HG02759 (cell line): ENCODE measurements at regions not wholly inside any gene's neighbourhood (a gene's known extent, or its start where the extent isn't known, plus 50 kb on each side); places are given as distances from the start of the nearest gene placed in this dataset.
A peak's percentile ranks its signal among the peaks of the same experiment; 100 is the strongest.
"Not testable (repeated sequence)": the region's sequence is repeated elsewhere in the genome, so short reads cannot be mapped to it uniquely, and the experiment has no call there.

Experiments
- ATAC-seq: cut with Tn5 transposase; IDR thresholded peaks from one replicate; pipeline ENCODE4 v1.9.1; 2021; ENCODE audit warnings: mild to moderate bottlenecking, moderate library complexity; ENCODE audit not compliant: unreplicated experiment

DNA sequence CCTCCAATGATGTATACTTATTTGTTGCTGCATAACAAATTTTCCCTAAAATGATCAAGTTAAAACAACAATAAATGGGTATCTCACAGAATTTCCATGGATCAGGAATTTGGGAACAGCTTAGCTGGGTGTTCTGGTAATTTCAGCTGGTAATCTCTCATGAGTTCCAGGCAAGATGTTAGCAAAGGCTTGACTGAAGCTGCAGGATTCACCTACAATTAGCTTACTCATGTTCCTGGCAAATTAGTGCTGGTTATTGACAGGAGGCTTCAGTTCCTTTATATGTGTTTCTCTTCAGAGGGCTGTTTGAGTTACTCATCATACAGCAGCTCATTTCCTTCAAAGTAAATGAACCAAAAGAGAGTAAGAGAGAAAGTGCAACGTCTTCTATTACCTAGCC is 506.3 kb upstream of the IMPG1 start:
- no peak for ATAC-seq

DNA sequence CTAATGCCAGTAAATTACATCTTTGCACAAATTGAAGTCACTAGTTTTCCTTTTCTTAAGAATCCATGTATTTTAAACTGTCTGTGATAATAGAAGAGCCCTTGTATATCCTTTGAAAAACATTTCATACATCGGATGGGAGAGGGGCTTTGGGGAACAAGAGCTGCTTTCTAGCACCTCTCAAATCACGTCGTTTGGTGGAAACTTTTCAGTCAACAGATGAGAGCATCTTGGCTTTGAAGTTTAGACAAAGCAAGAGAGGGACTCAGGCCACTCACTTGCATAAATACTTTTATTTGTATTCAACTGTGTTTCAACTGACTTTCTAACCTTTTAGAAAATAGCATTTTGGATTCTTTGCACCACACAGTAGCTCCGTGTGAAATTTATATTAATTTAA is 502.3 kb upstream of the IMPG1 start:
- no peak for ATAC-seq

DNA sequence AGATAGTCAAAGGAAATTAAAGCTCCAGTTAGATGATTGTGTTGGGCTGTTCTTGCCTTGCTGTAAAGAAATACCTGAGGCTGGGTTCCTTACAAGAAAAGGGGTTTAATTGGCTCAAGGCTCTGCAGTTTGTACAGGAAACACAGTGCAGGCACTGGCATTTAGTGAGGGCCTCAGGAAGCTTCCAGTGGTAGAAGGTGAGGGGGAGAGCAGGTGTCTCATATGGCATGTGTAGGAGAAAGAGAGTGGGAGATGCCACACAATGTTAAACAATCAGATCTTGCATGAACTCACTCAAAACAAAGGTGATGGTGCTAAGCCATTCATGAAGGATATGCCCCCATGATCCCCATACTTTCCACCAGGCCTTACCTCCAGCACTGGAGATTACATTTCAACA is 493.5 kb upstream of the IMPG1 start:
- no peak for ATAC-seq

DNA sequence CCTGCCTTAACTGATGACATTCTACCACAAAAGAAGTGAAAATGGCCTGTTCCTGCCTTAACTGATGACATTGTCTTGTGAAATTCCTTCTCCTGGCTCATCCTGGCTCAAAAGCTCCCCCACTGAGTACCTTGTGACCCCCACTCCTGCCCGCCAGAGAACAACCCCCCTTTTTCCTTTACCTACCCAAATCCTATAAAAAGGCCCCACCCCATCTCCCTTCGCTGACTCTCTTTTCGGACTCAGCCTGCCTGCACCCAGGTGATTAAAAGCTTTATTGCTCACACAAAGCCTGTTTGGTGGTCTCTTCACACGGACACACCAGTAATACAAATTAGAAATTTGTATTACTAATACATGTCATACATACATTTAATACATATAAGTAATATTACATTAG is 489.9 kb upstream of the IMPG1 start:
- ATAC-seq, result not testable (repeated sequence)

DNA sequence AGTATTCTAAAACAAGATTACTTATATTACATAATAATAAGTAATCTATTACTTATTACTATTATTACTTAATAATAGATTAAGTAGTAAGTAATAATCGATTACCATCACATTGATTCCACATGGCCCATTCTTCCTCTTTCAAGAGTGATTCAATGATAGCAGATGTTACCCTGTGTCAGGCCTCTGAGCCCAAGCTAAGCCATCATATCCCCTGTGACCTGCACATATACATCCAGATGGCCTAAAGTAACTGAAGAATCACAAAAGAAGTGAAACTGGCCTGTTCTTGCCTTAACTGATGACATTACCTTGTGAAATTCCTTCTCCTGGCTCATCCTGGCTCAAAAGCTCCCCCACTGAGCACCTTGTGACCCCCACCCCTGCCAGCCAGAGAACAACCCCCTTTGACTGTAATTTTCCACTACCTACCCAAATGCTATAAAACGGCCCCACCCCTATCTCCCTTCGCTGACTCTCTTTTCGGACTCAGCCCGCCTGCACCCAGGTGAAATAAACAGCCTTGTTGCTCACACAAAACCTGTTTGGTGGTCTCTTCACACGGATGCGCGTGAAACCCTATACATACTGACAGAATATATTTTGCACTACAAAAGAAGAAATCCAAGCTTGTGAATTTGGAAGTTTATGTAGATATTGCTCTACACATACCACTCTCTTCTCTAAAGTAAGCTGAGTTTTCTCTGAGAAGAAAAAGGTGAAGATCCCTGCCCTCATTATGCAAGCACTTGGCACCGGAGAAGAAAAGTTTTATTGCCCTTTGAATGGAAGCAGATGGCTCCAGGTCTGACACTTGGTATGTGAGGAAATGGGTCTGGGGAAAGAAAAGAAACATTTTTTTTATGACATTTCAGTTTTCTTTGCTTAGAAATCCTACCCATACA is 488.6 kb upstream of the IMPG1 start:
- not testable (repeated sequence) for ATAC-seq

DNA sequence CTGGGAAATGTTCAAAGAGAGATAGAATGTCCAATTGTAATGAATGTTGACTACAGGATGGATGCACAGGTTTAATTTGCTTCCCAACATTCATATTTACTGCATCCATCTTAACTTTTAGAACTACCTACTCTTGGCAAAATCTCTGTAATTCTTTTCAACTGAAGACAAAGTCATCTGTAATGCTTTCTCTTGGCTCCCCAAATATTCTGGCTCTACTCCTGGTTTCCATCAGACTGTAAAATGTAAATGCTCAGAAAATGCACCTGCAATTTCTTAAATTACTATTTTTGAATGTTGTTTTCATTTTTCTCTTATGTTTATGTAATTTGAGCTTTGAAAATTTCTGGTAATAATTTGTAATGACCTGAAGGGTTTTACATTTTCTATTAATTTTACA is 480.8 kb upstream of the IMPG1 start:
- ATAC-seq, result no peak

DNA sequence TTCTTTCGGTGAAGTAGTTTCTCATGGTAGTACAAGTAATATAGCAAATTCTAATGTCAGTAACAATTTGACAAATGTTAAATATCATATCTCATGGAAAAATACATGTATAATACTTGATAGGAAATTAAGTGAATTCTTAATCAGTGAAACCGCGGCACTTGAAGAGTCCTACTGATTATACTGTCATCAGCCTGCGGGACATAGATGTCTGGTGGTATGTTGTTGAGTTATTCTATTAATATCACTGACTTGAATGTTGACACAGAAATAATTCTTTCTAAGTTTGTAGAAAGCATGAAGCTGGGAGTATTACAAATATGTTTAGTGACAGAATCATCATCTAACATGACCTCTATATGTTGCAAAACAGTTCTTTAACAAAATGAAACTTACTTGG is 479.8 kb upstream of the IMPG1 start:
- no peak for ATAC-seq

DNA sequence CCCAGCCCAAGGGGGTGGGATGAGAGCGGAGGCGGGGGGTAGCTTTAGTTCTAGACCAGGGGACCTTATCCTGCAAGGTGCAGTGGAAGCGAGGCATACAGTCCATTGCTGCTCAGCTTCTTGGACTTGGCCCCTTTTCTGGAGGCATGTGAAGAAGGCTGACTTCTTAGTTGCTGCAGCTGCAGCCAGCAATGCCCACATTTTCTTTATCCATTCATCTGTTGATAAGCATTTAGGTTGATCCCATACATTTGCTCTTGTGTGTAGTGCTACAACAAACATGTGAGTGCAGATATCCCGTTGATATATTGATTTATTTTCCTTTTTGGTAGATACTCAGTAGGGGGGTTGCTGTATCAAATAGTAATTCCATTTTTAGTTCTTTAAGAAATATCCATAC is 461.2 kb upstream of the IMPG1 start:
- no peak for ATAC-seq

DNA sequence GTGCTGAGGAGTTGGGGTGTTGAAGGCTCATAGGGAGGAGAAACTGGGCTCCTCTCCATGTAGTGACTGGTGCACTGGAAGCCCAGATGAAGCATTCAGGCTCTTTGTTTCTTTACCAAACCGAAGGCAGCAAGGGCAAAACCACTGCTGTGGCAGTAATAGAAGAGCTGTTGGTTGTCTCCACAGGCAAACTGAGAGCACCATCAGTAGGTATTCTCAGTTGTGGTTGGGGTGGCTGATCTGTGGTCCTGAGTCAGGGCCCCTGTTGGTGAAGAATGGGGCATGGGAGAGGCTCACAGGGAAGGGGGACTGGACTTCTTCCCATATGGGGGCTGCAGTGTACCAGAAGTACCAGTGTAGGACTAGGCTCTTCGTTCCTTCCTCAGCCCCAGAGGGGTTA is 460.2 kb upstream of the IMPG1 start:
- ATAC-seq, result no peak

DNA sequence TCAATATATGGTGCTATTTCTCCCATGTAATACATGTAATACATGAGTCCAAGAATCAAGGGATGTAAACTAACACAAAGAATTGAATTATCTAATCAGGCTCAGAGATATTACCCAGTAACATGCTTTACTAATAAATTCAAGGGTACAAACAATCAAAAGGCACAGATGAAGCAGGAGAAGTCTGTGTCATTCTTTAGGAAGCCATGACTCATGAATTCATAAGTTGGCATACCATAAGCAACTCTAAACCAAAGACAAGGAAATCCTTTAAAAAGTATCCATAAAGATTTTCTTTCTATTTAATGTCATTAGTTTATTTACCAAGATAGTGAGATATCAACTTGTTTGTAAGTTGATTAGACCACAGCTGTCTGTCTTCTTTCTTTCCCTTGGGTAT is 446.0 kb upstream of the IMPG1 start:
- ATAC-seq, result no peak

DNA sequence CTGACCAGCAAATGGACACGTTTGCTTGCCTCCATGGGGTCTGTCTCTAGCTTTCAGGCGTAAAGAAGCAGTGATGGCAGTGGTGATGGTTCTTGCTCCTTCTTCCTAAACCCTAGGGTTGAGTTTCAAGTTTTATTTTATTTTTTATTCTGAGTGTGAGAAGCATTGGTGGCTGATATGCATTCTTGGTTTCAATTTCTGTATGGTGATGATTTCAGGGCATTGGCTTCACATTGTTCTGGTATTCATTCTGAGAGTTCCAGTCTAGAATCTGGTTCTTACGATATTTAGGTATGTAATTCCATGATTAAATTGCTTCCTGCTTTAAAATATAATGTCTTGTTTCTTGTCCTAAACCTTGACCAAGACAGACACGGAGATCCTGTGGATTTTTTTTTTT is 444.5 kb upstream of the IMPG1 start:
- ATAC-seq, result no peak

DNA sequence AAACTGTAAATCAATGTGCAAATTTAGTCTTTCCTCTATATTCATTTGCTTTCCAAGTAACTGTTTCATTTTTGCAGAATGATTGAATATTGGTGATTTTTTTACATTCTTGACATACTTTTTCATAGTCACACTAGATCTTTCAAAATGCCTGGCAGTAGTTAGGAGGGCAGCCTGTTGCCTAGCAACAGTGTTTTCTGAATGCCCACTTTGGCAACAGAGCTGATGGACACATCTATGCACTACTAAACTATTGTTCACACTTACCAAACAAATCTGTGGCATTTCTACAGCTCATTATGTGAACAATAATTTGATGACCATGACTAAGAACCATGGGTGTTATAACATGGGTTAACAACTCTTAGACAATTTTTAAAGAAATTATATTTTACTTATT is 438.0 kb upstream of the IMPG1 start:
- ATAC-seq, result no peak

DNA sequence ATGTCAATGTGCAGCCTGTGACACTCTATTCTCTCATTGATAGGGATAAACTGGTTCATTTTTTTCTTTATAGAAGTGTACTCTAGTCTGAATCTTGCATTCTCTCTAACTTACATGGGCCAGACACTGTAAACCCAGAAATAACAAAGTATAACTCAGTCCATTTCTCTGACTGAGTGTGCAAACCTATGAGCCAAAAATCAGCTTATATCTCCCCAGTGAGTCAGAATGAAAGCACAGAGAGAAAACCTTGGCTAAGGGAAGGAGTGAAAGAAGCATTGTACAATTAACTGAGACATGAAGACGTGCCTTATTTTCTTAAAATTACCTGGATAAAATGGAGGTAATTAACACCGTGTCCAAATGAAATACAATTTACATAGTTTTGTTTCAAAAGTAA is 436.9 kb upstream of the IMPG1 start:
- no peak for ATAC-seq

DNA sequence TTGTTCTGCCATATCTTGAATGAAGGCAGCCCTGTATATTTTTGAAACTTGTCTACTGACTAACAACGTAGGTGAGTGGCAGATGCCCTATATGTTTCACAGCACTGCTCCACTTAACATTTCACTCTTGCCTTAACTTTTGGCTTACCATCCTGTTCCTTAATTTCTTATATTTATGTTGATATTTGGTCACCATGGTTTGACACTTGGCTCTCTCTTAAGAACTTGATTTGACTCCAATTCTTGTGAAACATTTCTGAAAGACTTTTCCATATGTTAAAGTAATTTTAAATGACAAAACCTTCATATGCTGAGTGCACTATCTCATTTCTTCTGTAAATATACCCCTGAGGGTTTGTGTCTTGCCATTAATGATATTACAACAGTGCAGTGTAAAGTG is 434.3 kb upstream of the IMPG1 start:
- ATAC-seq, result no peak

DNA sequence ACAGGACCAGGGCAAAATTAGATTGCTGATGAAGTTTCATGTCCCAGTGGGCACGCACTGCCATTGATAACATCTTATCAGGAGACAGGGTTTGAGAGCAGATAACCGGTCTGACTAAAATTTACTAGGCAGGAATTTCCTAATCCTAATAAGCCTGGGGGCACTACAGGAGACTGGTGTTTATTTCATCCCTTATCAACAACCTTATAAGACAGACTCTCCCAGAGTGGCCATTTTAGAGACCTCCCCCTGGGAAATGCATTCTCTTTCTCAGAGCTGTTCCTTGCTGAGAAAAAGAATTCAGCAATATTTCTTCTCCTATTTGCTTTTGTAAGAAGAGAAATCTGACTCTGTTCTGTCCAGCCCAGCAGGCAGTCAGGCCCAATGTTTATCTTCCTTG is 423.4 kb upstream of the IMPG1 start:
- no peak for ATAC-seq

DNA sequence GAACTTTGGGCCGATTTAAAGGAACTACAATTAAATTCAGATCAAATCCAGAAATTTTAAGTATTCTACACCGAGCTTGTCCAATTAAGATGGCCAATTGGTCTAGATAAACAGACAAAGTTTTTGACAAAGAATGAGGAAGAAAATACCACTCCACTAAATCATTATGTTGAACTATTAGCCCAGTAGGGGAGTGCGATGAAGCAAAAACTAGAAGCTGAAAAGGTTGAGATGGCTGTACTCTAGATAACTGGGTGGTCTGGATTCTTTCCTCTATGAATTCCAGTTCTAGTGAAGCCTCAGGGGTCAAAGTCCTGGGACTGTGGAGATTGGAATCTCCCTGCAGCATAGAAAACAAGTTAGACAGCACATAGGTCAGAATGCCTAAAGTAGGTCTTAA is 418.9 kb upstream of the IMPG1 start:
- ATAC-seq, result not testable (repeated sequence)

DNA sequence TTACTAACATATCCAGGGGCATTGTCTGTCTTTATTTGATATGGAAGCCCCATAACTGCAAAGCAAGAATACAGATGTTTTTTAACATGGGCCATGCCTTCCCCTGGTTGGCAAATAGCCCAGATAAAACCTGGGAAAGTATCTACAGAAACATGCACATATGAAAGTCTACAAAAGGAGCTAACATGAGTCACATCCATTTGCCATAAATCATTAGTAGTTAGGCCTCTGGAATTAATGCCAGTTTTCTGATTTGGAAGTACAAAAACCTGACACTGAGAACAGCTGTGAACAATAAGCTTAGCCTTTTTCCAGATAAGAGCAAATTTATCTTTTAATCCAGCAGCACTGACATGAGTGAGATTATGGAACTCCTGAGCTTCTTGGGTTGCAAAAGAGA is 418.0 kb upstream of the IMPG1 start:
- no peak for ATAC-seq

DNA sequence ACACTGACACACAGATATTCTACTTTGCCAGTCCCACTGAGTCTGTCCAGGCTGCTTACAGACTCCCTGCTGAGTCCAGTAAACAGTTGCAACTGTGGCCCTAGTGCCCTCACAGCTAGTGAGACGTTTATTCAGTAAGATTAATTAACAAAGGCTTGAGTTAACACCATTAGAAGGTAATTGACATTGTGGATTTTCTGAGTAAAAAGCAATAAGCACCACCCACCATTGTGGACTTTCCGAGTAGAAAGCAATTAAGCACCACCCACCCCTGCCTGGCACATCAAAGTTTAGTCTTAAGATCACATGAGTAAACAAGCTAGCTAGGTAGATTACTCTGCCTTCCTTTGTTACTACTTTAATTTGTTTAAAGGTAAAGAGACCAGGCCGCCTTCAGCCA is 408.6 kb upstream of the IMPG1 start:
- ATAC-seq, result no peak

DNA sequence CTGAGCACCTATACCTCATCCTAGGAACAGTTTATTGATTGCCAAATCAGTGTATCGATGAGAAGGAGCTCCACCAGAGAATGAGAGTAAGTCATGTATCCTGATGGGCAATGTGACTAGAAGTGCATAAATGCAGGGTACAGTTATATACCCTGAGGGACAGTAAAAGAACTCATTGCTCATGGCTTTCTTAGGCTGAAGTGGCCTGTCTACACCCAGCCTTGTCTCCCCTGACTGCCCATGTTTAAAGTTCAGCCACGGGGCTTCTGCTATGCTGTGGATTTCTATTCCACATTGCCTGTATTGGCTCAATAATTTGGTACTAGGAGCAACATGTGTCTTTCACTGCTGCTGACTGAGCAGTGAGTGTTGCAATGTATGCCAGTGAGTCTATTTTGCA is 400.4 kb upstream of the IMPG1 start:
- no peak for ATAC-seq

DNA sequence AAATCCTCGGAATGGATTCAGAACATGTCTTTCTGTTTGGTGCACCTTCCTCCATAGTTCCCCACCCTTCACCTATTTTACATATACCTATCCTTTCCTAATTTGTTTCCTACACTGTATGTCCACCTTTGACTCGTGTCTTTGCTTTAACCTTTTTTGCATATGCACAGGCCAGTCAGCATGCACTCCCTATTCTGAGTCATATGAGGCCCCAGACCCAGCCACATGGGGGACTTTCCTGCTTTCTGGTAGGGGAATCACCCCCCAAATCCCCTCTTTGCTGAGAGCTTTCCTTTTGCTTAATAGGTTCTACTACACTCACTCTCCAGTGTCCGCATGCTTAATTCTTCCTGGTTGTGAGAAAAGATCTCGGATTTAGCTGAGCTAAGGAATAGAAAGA is 393.8 kb upstream of the IMPG1 start:
- ATAC-seq, result peak; percentile 61

DNA sequence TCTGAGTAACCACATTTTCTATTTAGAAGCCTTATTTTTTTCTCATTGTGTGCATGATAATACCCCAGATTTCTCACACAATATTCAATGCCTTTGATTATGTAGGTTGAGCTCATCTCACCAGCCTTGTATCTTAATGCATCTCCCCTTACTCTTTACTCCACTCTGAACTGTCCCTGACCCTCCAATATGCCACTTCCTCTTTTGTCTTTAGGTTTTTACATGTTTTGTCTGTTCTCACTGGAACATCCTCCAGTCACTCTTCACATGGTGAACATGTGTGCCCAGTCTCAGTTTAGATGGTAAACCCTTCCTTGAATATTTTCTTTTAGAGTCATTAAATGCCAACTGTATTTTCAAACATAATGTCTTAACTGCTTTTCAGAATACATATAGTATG is 392.9 kb upstream of the IMPG1 start:
- ATAC-seq, result no peak

DNA sequence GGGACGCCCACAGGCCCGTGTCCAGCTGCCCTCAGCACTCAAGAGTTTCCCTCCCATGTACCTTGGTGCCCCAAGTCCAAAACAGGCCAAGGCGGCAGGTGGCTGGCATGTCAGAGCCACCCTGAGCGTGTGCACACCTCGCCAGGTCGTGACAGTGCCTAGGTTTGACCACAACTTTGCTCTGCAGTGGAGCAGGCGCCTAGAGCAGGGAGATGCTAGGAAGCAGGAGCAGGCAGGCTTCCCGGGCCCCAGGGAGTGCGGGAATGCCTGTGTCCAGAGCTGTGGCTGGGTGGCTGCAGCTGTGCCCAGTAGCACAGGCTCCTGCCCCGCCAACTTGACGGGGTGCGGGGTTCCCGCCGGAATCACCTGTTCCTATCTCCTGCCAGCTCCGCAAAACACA is 380.8 kb upstream of the IMPG1 start:
- no peak for ATAC-seq
